K562 (cell line): ENCODE measurements at regions not wholly inside any gene's neighbourhood (a gene's known extent, or its start where the extent isn't known, plus 50 kb on each side); places are given as distances from the start of the nearest gene placed in this dataset.

Source experiments
- ATAC-seq: fragments of 200-7000 bp; cut with Tn5 transposase; 3 replicates; pipeline ENCODE4 v1.9.1; 2020; ENCODE audit warnings: moderate library complexity
- BruUV-seq: library from RNA; stranded (reverse); fragments of 400-500 nt; replicated peaks from 2 replicates; lab custom pipeline; 2021; lab: Mats Ljungman, UMichigan
- CTCF ChIA-PET: fragments of 300-600 bp; formaldehyde crosslinking; extraction: SDS; loops from one replicate; lab custom pipeline; 2021; ENCODE audit warnings: low intra/inter-chr PET ratio; lab: Yijun Ruan, JAX
- POLR2A ChIA-PET: fragments of 300-600, 350-650 bp; sonication (Branson Sonifier 250); formaldehyde crosslinking; extraction: SDS; loops from one replicate; lab custom pipeline; 2021; ENCODE audit warnings: antibody characterized with exemption, inconsistent platforms; lab: Yijun Ruan, JAX
- DNase-seq, 4 experiments: peaks; one replicate each; pipeline versions ENCODE4 v3.0.0 to v3.0.0-alpha.2; 2011 to 2018; ENCODE audit warnings: low spot score in 3 of 4, mixed read lengths in 3 of 4; ENCODE audit errors: extremely low read depth in 1 of 4
- FAIRE-seq: peaks from 2 replicates; lab custom pipeline; 2011; peaks lifted over from hg19 to GRCh38; lab: Jason Lieb, UNC
- H2AFZ ChIP-seq: 2 replicates; pipeline ENCODE4 v1.6.0; 2011; ENCODE audit warnings: low read depth, low read length, control low read depth, inconsistent platforms
- H3K27ac ChIP-seq: fragments of 200-600 bp; 3 replicates; pipeline ENCODE4 v1.8.0; 2011; ENCODE audit warnings: low read depth, mild to moderate bottlenecking, control low read depth, inconsistent platforms, low read length, moderate library complexity, mixed read lengths; ENCODE audit errors: extremely low read depth
- H3K27me3 ChIP-seq, 2 experiments: fragments of 300-600 bp in 1 of 2; 2 replicates in 1 of 2; 3 replicates in 1 of 2; pipeline versions ENCODE4 v1.6.0 to v1.8.0; 2011; ENCODE audit warnings: inconsistent platforms in 2 of 2, low read length in 2 of 2, mild to moderate bottlenecking in 1 of 2, mixed read lengths in 1 of 2, moderate library complexity in 1 of 2; ENCODE audit not compliant: control insufficient read depth in 2 of 2, insufficient read depth in 2 of 2
- H3K36me3 ChIP-seq: fragments of 300-600 bp; 3 replicates; pipeline ENCODE4 v1.8.0; 2011; ENCODE audit warnings: mild to moderate bottlenecking, low read length, inconsistent platforms; ENCODE audit not compliant: control insufficient read depth, insufficient read depth
- H3K4me1 ChIP-seq, 2 experiments: fragments of 200-600 bp in 1 of 2; replicated peaks in 1 of 2; 2 replicates in 1 of 2; 3 replicates in 1 of 2; pipeline versions ENCODE4 v1.5.1 to v1.8.0; 2011; ENCODE audit warnings: inconsistent platforms in 2 of 2, low read length in 2 of 2, mild to moderate bottlenecking in 1 of 2, mixed read lengths in 1 of 2, moderate library complexity in 1 of 2; ENCODE audit not compliant: control insufficient read depth in 2 of 2, insufficient read depth in 2 of 2
- H3K4me2 ChIP-seq: 2 replicates; pipeline ENCODE4 v1.6.1; 2011; ENCODE audit warnings: low read length, control low read depth, inconsistent platforms, mixed read lengths; ENCODE audit not compliant: insufficient read depth
- H3K4me3 ChIP-seq: fragments of 200-600 bp; sonication (generic), shearing (Covaris generic); 2 replicates; pipeline ENCODE4 v1.5.1; 2016; ENCODE audit warnings: control low read depth, inconsistent platforms
- H3K79me2 ChIP-seq: fragments of 200-600 bp; 3 replicates; pipeline ENCODE4 v1.8.0; 2011; ENCODE audit warnings: low read length, inconsistent platforms; ENCODE audit not compliant: control insufficient read depth, insufficient read depth
- H3K9ac ChIP-seq, 2 experiments: 2 replicates each; pipeline versions ENCODE4 v1.6.0 to v1.6.1; 2011; ENCODE audit warnings: low read depth in 2 of 2, low read length in 2 of 2, control low read depth in 1 of 2, inconsistent platforms in 1 of 2, mild to moderate bottlenecking in 1 of 2, mixed read lengths in 1 of 2; ENCODE audit not compliant: insufficient read depth in 1 of 2
- H3K9me1 ChIP-seq: one replicate; pipeline ENCODE4 v1.6.0; 2011; ENCODE audit warnings: inconsistent platforms, mild to moderate bottlenecking, low read length, moderate library complexity; ENCODE audit not compliant: control insufficient read depth, insufficient read depth
- H3K9me3 ChIP-seq: replicated peaks from 2 replicates; pipeline ENCODE4 v1.5.1; 2011; ENCODE audit warnings: low read depth, low read length, inconsistent platforms; ENCODE audit not compliant: control insufficient read depth, insufficient read depth
- H4K20me1 ChIP-seq: replicated peaks from 2 replicates; pipeline ENCODE4 v1.6.1; 2011; ENCODE audit warnings: low read length, inconsistent platforms, mixed read lengths; ENCODE audit not compliant: control insufficient read depth, insufficient read depth
- CREB3 ChIP-seq: fragments of 450-650 bp; conservative IDR thresholded peaks from 2 replicates; pipeline ENCODE4 v1.6.1; 2016; ENCODE audit warnings: missing genetic modification characterization, low read depth, mild to moderate bottlenecking, missing compliant biosample characterization, moderate library complexity
- DEAF1 ChIP-seq: fragments of 450-650 bp; formaldehyde crosslinking; IDR thresholded peaks from 2 replicates; pipeline ENCODE4 v1.4.0; 2020; ENCODE audit warnings: mild to moderate bottlenecking, moderate library complexity
- LCOR ChIP-seq: sonication (generic); formaldehyde crosslinking; IDR thresholded peaks from 2 replicates; pipeline ENCODE4 v1.8.0; 2022; ENCODE audit warnings: mild to moderate bottlenecking, missing genetic modification reagents
- NFYB ChIP-seq: IDR thresholded peaks from 2 replicates; pipeline ENCODE4 v1.6.1; 2011; ENCODE audit warnings: mild to moderate bottlenecking, moderate library complexity; ENCODE audit not compliant: insufficient read length; ENCODE audit errors: extremely low read depth
- WGBS: fragments of 100-300 bp; shearing (Covaris generic); methylation state at CpG from one replicate; pipeline ENCODE4 v1.1.6; 2016; ENCODE audit warnings: low coverage, mixed read lengths; ENCODE audit not compliant: insufficient coverage; ENCODE audit errors: missing lambda C conversion rate; 5-methylcytosine and 5-hydroxymethylcytosine counted together
- in situ Hi-C: fragments of 300-500 bp; cut with MboI; formaldehyde crosslinking; loops from 4 replicates; pipeline ENCODE4 v1.15.0; 2018; ENCODE audit warnings: inconsistent platforms, mixed read lengths
- intact Hi-C: fragments of 100-400 bp; cut with micrococcal nuclease; formaldehyde crosslinking; loops from 2 replicates; pipeline ENCODE4 v1.14.2; 2022

- Histone ChIP-seq H3K9me1 (no peaks in the 10 kb centered on the region), H3K9me3 (no peaks in the 10 kb centered on the region), H3K4me3 (no peak overlapping the region), H3K9ac (no peak overlapping the region), H3K4me2 (no peak overlapping the region), H2AFZ (no peak overlapping the region), H3K27me3 (no peaks in the 10 kb centered on the region), H4K20me1 (no peaks in the 10 kb centered on the region), H3K79me2 (no peaks in the 10 kb centered on the region), H3K4me1 (no peaks in the 10 kb centered on the region), H3K36me3 (no peaks in the 10 kb centered on the region), H3K27ac (no peak overlapping the region)
- DNase-seq = no peak
- no peak for ATAC-seq
- FAIRE-seq = no peak
- 0% methylated on average over 2 of the region's 2 CpGs for WGBS
- intact Hi-C loops = no loop called here
- POLR2A ChIA-PET = no interaction called here
- BruUV-seq = no TSS peak
- CTCF ChIA-PET = no interaction called here
- TF ChIP-seq LCOR (CRISPR knock-in tag) = no peak
- in situ Hi-C loops = no loop called here
Measured at GRCh38 chr2:217463402-217464075, 539.3 kb downstream of the TNS1 start.

- H4K20me1 ChIP-seq = no peaks in the 10 kb centered on the region
- no peak overlapping the region for H3K4me2 ChIP-seq
- H3K4me1 ChIP-seq = no peaks in the 10 kb centered on the region
- no peak overlapping the region for H2AFZ ChIP-seq
- intact Hi-C loops = no loop called here
- ATAC-seq (no peak), DNase-seq (no peak), FAIRE-seq (no peak)
- WGBS = 0% methylated on average over 2 of the region's 2 CpGs
- ChIA-PET POLR2A (no interaction called here), CTCF (no interaction called here)
- no peak overlapping the region for H3K9ac ChIP-seq
- no peak overlapping the region for H3K27ac ChIP-seq
- TF ChIP-seq CREB3 (tag) (no peak), DEAF1 (CRISPR knock-in tag) (no peak), NFYB (no peak)
- no TSS peak for BruUV-seq
- no peaks in the 10 kb centered on the region for H3K9me1 ChIP-seq
- no peaks in the 10 kb centered on the region for H3K9me3 ChIP-seq
- no peaks in the 10 kb centered on the region for H3K36me3 ChIP-seq
- H3K27me3 ChIP-seq = no peaks in the 10 kb centered on the region
- H3K4me3 ChIP-seq = no peak overlapping the region
- H3K79me2 ChIP-seq = no peaks in the 10 kb centered on the region
- in situ Hi-C loops = no loop called here
Measured at GRCh38 chr2:217462121-217462520, 540.7 kb downstream of the TNS1 start.
